DMS114 treated with DMSO at 0.1 percent for 48 hours (cell line): ENCODE measurements at regions not wholly inside any gene's neighbourhood (a gene's known extent, or its start where the extent isn't known, plus 50 kb on each side); places are given as distances from the start of the nearest gene placed in this dataset.
"Not testable (repeated sequence)": the region's sequence is repeated elsewhere in the genome, so short reads cannot be mapped to it uniquely, and the experiment has no call there.

ENCODE experiments used
- DNase-seq: peaks from one replicate; lab custom pipeline; 2025; ENCODE audit not compliant: unreplicated experiment; lab: John Stamatoyannopoulos, UW

DNA sequence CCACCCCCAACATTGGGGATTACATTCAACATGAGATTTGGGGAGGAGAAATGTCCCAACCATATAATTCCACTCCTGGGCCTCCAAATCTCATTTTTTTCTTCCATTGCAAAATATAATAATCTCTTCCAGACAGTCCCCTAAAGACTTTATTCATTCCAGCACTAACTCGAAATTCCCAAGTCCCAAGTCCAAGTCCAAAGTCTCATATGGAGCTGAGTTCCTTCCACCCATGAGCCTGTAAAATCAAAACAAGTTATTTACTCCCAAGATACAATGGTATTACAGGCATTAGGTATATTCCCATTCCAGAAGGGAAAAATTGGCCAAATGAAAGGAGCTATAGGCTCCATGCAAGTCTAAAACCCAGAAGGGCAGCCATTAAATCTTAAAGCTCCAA lies 56.7 kb downstream of the P2RY1 start:
- DNase-seq = no peak

DNA sequence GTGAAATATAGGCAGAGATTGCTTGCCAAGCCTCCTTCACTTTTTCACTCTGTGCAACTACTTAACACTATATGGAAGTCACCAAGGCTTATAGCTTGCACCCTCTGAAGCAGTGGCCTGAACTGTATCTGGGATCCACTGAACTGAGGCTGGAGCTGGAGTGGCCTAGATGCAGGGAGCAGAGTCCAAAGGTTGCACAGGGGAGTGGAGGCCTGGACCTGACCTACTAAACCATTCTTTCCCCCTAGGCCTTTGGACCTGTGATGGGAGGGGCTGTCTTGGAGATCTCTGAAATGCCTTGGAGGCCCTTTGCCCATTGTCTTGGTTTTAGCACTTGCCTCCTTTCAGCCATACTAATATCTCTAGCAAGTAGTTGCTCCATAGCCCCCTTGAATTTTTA lies 57.5 kb downstream of the P2RY1 start:
- no peak for DNase-seq

GRCh38 chr3:152893647-152894046 lies 58.7 kb downstream of the P2RY1 start:
- DNase-seq = no peak

- DNase-seq = no peak
These were observed 64.4 kb downstream of the P2RY1 start for GRCh38 chr3:152899306-152899705.

DNA sequence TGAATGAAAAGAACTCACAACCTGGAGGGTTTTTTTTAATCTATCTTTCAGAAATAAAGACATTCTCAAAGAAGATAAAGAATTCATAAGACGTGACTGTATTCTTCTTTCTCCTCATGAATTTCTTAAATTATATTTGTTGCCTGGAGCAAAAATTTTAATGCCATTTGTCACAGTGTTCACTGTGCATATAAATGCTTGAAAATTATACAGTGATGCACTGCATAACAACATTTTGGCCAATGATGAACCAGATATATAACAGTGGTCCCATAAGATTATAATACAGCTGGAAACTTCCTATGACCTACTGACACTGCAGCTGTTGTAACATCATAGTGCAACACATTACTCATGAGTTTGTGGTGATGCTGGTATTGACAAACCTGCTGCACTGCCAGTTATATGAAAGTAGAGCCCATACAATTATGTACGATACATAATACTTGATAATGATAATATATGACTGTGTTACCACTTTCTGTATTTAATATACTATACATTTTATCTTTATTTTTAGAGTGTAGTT lies 67.3 kb downstream of the P2RY1 start:
- no peak for DNase-seq

DNA sequence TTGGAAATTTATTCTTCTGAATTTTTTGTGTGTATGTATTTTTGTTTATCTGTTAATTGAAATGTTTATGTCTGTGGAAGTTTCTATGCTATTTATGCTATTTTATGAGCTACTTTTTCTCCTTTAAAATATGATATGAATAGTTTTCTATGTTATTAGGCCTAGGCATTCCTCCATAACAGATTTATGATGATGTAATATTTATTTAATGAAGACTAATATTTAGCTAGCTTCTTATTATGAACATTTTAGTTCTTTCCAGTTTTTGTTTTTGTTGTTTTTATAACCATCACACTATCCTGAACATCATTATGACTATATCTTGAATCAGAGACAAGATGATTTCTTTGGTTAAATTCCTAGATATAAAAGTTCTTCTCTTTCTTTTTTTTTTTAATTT lies 70.7 kb downstream of the P2RY1 start:
- no peak for DNase-seq

- no peak for DNase-seq
These were observed 74.4 kb downstream of the P2RY1 start for GRCh38 chr3:152909180-152909883.

- DNase-seq = no peak
These were observed 75.3 kb downstream of the P2RY1 start for GRCh38 chr3:152910211-152910610.

- no peak for DNase-seq
These were observed 76.0 kb downstream of the P2RY1 start for GRCh38 chr3:152910966-152911365.

- DNase-seq = not testable (repeated sequence)
These were observed 79.8 kb downstream of the P2RY1 start for GRCh38 chr3:152914743-152915142.

GRCh38 chr3:152915695-152916094 lies 80.8 kb downstream of the P2RY1 start:
- no peak for DNase-seq

DNA sequence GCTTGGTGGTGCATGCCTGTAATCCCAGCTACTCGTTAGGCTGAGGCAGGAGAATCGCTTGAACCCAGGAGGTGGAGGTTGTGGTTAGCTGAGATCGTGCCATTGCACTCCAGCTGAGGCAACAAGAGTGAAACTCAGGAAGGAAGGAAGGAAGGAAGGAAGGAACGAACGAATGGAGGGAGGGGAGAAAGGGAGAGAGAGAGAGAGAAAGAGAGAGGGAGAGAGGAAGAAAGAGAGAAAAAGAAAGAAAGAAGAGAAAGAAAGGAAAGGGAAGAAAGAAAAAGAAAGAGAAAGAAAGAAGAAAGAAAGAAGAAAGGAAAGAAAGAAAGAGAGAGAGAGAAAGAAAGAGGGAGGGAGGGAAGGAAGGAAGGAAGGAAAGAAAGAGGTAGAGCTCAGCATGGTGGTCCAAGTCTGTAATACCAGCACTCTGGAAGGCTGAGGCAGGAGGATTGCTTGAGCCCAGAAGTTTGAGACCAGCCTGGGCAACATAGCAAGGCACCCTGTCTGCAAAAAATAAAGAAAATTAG lies 81.9 kb downstream of the P2RY1 start:
- no peak for DNase-seq

- DNase-seq = no peak
These were observed 86.4 kb downstream of the P2RY1 start for GRCh38 chr3:152921351-152921750.

DNA sequence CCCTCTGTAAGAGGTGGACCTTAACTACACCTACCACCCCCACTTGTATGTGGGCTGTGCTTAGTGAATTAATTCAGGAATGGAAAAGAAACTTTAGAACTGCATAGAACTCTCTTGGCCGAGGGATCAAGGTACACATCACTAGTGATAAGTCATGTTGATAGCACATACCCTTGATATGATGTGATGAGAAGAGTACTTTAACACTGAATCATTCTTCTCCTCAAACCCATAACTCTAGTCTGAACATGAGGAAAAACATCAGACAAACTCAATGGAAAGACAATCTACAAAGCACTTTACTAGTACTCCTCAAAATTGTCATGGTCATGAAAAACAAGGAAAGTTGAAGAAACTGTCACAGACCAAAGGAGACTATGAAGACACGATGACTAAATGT lies 87.6 kb downstream of the P2RY1 start:
- no peak for DNase-seq

DNA sequence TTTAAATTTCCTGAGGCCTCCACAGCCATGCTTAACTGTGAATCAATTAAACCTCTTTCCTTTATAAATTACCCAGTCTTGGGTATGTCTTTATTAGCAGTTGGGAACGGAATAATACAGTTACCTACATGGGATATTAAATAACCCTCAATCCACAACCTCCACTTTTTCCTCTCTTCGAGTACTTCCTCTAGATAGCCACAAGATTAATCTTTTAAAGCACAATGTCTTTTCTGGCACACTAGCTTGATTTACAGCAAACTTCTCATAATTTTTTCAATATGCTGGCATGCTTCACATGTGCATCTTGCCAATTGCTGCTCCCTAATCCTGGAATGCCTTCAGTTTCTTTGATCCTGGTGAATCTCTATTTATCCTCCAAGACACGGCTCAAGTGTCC lies 92.2 kb downstream of the P2RY1 start:
- DNase-seq = no peak

DNA sequence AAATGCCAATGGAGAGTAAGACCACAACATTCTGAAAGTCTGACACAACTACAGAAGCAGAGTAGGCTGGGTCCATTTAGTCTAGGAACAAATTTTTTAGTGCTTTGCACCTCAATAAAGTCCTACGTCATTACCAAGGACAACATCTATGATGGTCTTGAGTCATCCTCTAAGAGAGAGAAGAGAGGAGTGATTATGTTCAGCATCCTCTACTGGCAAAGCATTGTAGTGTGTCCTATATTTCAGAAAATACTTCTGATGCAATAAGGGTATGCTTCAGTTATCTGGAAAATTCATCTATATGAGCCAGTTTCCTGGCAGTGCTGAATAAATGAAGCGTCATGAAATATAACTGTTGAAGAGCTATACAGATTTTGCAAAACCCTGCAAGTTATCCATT lies 95.6 kb downstream of the P2RY1 start:
- no peak for DNase-seq

DNA sequence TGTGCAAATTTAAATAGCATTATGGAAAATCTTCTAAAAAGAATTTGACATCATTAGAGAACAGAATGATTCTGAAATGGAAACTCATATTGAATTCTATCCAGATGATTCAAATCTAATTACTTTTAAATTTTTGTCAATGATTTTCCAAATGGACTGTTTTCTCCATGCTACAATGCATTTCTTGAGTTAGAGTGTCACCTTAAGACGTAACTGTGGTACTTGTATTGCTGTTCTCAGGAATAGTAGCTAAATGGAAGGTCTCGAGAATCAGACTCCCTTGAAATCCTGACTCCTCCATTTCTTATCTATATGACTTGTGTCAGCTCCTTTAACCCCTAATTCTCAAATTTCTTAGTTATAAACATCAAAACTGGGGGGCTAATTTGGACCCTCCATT lies 102.3 kb downstream of the P2RY1 start:
- no peak for DNase-seq

DNA sequence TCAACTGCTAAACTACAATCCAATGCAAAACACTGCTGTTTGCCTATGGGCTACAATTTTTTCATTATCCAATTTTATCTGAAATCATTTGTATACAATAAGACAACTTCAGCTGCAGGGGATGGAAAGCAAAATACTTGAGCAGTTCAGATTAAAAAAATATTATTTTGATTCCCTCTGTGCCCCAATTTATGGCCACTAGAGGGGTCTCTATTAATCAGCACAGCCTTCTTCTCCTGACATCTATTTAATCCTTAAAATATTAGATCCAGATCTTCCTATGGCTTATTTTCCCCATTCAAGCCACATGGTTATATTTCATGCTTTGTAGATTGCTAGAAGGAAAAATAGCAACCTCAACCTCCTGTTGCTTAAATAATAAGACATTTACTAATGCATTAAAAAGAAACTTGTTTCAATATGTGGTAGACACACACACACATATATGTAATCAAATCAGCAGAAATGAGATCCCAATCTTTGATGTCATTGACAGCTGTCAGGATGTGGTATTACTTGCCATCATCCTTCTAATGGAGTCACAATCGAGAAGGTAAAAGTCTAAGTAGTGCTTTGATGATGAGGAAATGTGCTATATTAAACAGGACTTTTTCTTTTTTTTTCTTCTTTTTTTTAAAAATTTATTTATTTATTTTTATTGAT lies 104.2 kb downstream of the P2RY1 start:
- DNase-seq = no peak

- DNase-seq = no peak
These were observed 106.9 kb downstream of the P2RY1 start for GRCh38 chr3:152941859-152942258.

GRCh38 chr3:152942366-152942765 lies 107.4 kb downstream of the P2RY1 start:
- no peak for DNase-seq

- no peak for DNase-seq
These were observed 108.7 kb downstream of the P2RY1 start for GRCh38 chr3:152943645-152944044.

GRCh38 chr3:152944671-152945070 lies 109.7 kb downstream of the P2RY1 start:
- no peak for DNase-seq
